ENCODE measurements at regions not wholly inside any gene's neighbourhood (a gene's known extent, or its start where the extent isn't known, plus 50 kb on each side); places are given as distances from the start of the nearest gene placed in this dataset.

GRCh38 chr13:68007576-68007975 is 777.4 kb upstream of the PCDH9 start:
- TF ChIP-seq CTCF (optimal IDR thresholded peaks at IDR 0.05 in 1 of 3, IDR thresholded peaks at IDR 0.05 in 1 of 3, conservative IDR thresholded peaks at IDR 0.05 in 1 of 3; ENCODE audit: extremely low read depth in 1 of 3, insufficient read depth in 2 of 3, low read length in 3 of 3) (no peak), EZH2 (IDR thresholded peaks at IDR 0.05; ENCODE audit: low read length) (no peak)

Measured in keratinocyte (primary cell).